ENCODE measurements at regions not wholly inside any gene's neighbourhood (a gene's known extent, or its start where the extent isn't known, plus 50 kb on each side); places are given as distances from the start of the nearest gene placed in this dataset.

GRCh38 chr13:90401150-90401549, 946.3 kb upstream of the MIR17HG start:
- Histone ChIP-seq H3K36me3 (ENCODE audit: control insufficient read depth, low read length) (no peaks in the 10 kb centered on the region), H3K4me1 (ENCODE audit: control insufficient read depth, low read length) (no peaks in the 10 kb centered on the region), H3K27ac (ENCODE audit: low read depth, low read length) (no peak overlapping the region), H3K9me2 (replicated peaks; ENCODE audit: control insufficient read depth, low read length) (no peaks in the 10 kb centered on the region), H3K27me3 (ENCODE audit: control insufficient read depth, low read length) (no peaks in the 10 kb centered on the region), H3K4me2 (ENCODE audit: low read length) (no peak overlapping the region), H3K79me2 (ENCODE audit: control insufficient read depth, low read length) (no peaks in the 10 kb centered on the region), H3K9me3 (ENCODE audit: control insufficient read depth, insufficient read depth, low read length) (0 out of 2 replicates have a peak, but pooled peaks cover 9% of the 10 kb centered on the region), H4K20me1 (ENCODE audit: control insufficient read depth, insufficient read depth, low read depth, low read length) (no peaks in the 10 kb centered on the region), H3K4me3 (ENCODE audit: low read length) (no peak overlapping the region), H3F3A (ENCODE audit: control insufficient read depth, insufficient read depth) (no peaks in the 10 kb centered on the region)
- no peak for TF ChIP-seq CTCF (IDR thresholded peaks at IDR 0.05; ENCODE audit: low read depth, low read length, poor library complexity, severe bottlenecking)
- TF ChIP-seq EZH2phosphoT487 (IDR thresholded peaks at IDR 0.05; ENCODE audit: borderline replicate concordance, low read length): no peak

GRCh38 chr13:90402102-90402501, 945.4 kb upstream of the MIR17HG start:
- Histone ChIP-seq H3K27me3 (ENCODE audit: control insufficient read depth, low read length) (no peaks in the 10 kb centered on the region), H3K27ac (ENCODE audit: low read depth, low read length) (no peak overlapping the region), H3K4me1 (ENCODE audit: control insufficient read depth, low read length) (no peaks in the 10 kb centered on the region), H3K4me3 (ENCODE audit: low read length) (no peak overlapping the region), H4K20me1 (ENCODE audit: control insufficient read depth, insufficient read depth, low read depth, low read length) (no peaks in the 10 kb centered on the region), H3K9me2 (replicated peaks; ENCODE audit: control insufficient read depth, low read length) (no peaks in the 10 kb centered on the region), H3K4me2 (ENCODE audit: low read length) (no peak overlapping the region), H3F3A (ENCODE audit: control insufficient read depth, insufficient read depth) (no peaks in the 10 kb centered on the region), H3K36me3 (ENCODE audit: control insufficient read depth, low read length) (no peaks in the 10 kb centered on the region), H3K79me2 (ENCODE audit: control insufficient read depth, low read length) (no peaks in the 10 kb centered on the region), H3K9me3 (ENCODE audit: control insufficient read depth, insufficient read depth, low read length) (0 out of 2 replicates have a peak, but pooled peaks cover 9% of the 10 kb centered on the region)
- TF ChIP-seq CTCF (IDR thresholded peaks at IDR 0.05; ENCODE audit: low read depth, low read length, poor library complexity, severe bottlenecking) (no peak), EZH2phosphoT487 (IDR thresholded peaks at IDR 0.05; ENCODE audit: borderline replicate concordance, low read length) (no peak)

- no peak overlapping the region for H3K4me3 ChIP-seq (ENCODE audit: low read length)
- no peaks in the 10 kb centered on the region for H3K4me1 ChIP-seq (ENCODE audit: control insufficient read depth, low read length)
- no peaks in the 10 kb centered on the region for H3K9me2 ChIP-seq (replicated peaks; ENCODE audit: control insufficient read depth, low read length)
- no peaks in the 10 kb centered on the region for H3K27me3 ChIP-seq (ENCODE audit: control insufficient read depth, low read length)
- no peaks in the 10 kb centered on the region for H3K79me2 ChIP-seq (ENCODE audit: control insufficient read depth, low read length)
- TF ChIP-seq EZH2phosphoT487 (IDR thresholded peaks at IDR 0.05; ENCODE audit: borderline replicate concordance, low read length) (no peak), CTCF (IDR thresholded peaks at IDR 0.05; ENCODE audit: low read depth, low read length, poor library complexity, severe bottlenecking) (no peak)
- H4K20me1 ChIP-seq (ENCODE audit: control insufficient read depth, insufficient read depth, low read depth, low read length): no peaks in the 10 kb centered on the region
- no peak overlapping the region for H3K4me2 ChIP-seq (ENCODE audit: low read length)
- 0 out of 2 replicates have a peak, but pooled peaks cover 9% of the 10 kb centered on the region for H3K9me3 ChIP-seq (ENCODE audit: control insufficient read depth, insufficient read depth, low read length)
- H3K27ac ChIP-seq (ENCODE audit: low read depth, low read length): no peak overlapping the region
- H3K36me3 ChIP-seq (ENCODE audit: control insufficient read depth, low read length): no peaks in the 10 kb centered on the region
- no peaks in the 10 kb centered on the region for H3F3A ChIP-seq (ENCODE audit: control insufficient read depth, insufficient read depth)
Observed at GRCh38 chr13:90402613-90403012, 944.9 kb upstream of the MIR17HG start.
